Brain microvascular endothelial cell (primary cell): ENCODE measurements at regions not wholly inside any gene's neighbourhood (a gene's known extent, or its start where the extent isn't known, plus 50 kb on each side); places are given as distances from the start of the nearest gene placed in this dataset.
A peak's percentile ranks its signal among the peaks of the same experiment; 100 is the strongest.

Experiments used
- DNase-seq: peaks from one replicate; pipeline ENCODE4 v3.0.0-alpha.2; 2020
- H3K27ac ChIP-seq: fragments of 250-450 bp; sonication (Bioruptor Pico); 2 replicates; pipeline ENCODE4 v1.5.1; 2020; ENCODE audit warnings: mild to moderate bottlenecking, moderate library complexity
- H3K27me3 ChIP-seq: fragments of 250-450 bp; sonication (Bioruptor Pico); replicated peaks from 2 replicates; pipeline ENCODE4 v1.5.1; 2020; ENCODE audit warnings: mild to moderate bottlenecking
- H3K36me3 ChIP-seq: fragments of 250-450 bp; sonication (Bioruptor Pico); replicated peaks from 2 replicates; pipeline ENCODE4 v1.5.1; 2020; ENCODE audit warnings: mild to moderate bottlenecking
- H3K4me3 ChIP-seq: 2 replicates; pipeline ENCODE4 v1.5.1; 2011; ENCODE audit warnings: low read depth, mild to moderate bottlenecking, control low read depth, low read length, moderate library complexity
- in situ Hi-C: cut with HindIII; loops from 2 replicates; pipeline ENCODE4 v1.10.0; 2017; ENCODE audit warnings: low sequenced_read_pairs, low pct_ligation_motif_present
- TF ChIP-seq, protein P1 (sequence below): IDR thresholded peaks from 2 replicates; pipeline ENCODE4 v1.5.1; 2011; ENCODE audit warnings: low read depth, mild to moderate bottlenecking, moderate library complexity, low read length, control low read depth, inconsistent platforms; ENCODE audit errors: missing control alignments

DNA sequence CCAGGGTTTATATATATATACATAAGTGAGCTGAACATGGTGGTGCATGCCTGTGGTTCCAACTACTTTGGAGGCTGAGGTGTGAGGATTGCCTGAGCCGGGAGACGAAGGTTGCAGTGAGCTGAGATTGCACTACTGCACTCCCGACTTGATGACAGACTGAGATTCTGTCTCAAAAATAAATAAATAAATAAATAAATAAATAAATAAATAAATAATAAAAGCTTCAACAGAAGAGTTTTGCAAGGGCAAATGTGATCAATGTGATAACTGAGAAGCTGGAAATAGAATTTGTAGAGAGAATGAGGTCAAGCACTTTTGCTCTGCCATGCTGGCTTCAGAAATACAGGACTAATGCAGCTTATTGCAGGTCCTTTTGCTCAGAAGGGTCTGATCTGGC, 855.8 kb upstream of the PRMT6 start:
- no peak for DNase-seq
- in situ Hi-C loops, result no loop called here
- Histone ChIP-seq H3K27ac (no peak overlapping the region), H3K4me3 (no peak overlapping the region), H3K36me3 (no peaks in the 10 kb centered on the region), H3K27me3 (no peaks in the 10 kb centered on the region)
- TF ChIP-seq, protein P1, sequence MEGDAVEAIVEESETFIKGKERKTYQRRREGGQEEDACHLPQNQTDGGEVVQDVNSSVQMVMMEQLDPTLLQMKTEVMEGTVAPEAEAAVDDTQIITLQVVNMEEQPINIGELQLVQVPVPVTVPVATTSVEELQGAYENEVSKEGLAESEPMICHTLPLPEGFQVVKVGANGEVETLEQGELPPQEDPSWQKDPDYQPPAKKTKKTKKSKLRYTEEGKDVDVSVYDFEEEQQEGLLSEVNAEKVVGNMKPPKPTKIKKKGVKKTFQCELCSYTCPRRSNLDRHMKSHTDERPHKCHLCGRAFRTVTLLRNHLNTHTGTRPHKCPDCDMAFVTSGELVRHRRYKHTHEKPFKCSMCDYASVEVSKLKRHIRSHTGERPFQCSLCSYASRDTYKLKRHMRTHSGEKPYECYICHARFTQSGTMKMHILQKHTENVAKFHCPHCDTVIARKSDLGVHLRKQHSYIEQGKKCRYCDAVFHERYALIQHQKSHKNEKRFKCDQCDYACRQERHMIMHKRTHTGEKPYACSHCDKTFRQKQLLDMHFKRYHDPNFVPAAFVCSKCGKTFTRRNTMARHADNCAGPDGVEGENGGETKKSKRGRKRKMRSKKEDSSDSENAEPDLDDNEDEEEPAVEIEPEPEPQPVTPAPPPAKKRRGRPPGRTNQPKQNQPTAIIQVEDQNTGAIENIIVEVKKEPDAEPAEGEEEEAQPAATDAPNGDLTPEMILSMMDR, result no peak

- no peaks in the 10 kb centered on the region for H3K27me3 ChIP-seq
- no peak for DNase-seq
- no peak overlapping the region for H3K4me3 ChIP-seq
- in situ Hi-C loops, result no loop called here
- no peak overlapping the region for H3K27ac ChIP-seq
- H3K36me3 ChIP-seq, result no peaks in the 10 kb centered on the region
- TF ChIP-seq, protein P1, result no peak
Measured at GRCh38 chr1:106207185-106207584, 849.3 kb upstream of the PRMT6 start.

GRCh38 chr1:106217765-106218164, 838.7 kb upstream of the PRMT6 start:
- DNase-seq, result no peak
- Histone ChIP-seq H3K27ac (no peak overlapping the region), H3K4me3 (no peak overlapping the region), H3K36me3 (no peaks in the 10 kb centered on the region), H3K27me3 (no peaks in the 10 kb centered on the region)
- TF ChIP-seq, protein P1, result no peak
- in situ Hi-C loops, result no loop called here

GRCh38 chr1:106222403-106222802, 834.1 kb upstream of the PRMT6 start:
- peak; percentile 86 for DNase-seq
- H3K27me3 ChIP-seq, result no peaks in the 10 kb centered on the region
- in situ Hi-C loops, result no loop called here
- no peaks in the 10 kb centered on the region for H3K36me3 ChIP-seq
- no peak overlapping the region for H3K4me3 ChIP-seq
- TF ChIP-seq, protein P1, result no peak
- H3K27ac ChIP-seq, result peak overlapping the region; percentile 62

- in situ Hi-C loops, result no loop called here
- Histone ChIP-seq H3K36me3 (no peaks in the 10 kb centered on the region), H3K27ac (peak overlapping the region; percentile 62), H3K27me3 (no peaks in the 10 kb centered on the region), H3K4me3 (no peak overlapping the region)
- no peak for DNase-seq
- TF ChIP-seq, protein P1, result no peak
Measured at GRCh38 chr1:106223213-106223612, 833.3 kb upstream of the PRMT6 start.

- Histone ChIP-seq H3K27ac (no peak overlapping the region), H3K27me3 (no peaks in the 10 kb centered on the region), H3K4me3 (no peak overlapping the region), H3K36me3 (no peaks in the 10 kb centered on the region)
- no peak for DNase-seq
- TF ChIP-seq, protein P1, result no peak
- in situ Hi-C loops, result no loop called here
Measured at GRCh38 chr1:106224426-106224825, 832.0 kb upstream of the PRMT6 start.
